ENCODE measurements at regions not wholly inside any gene's neighbourhood (a gene's known extent, or its start where the extent isn't known, plus 50 kb on each side); places are given as distances from the start of the nearest gene placed in this dataset.

- no peak overlapping the region for H3K27ac ChIP-seq (ENCODE audit: low read depth in 1 of 3, low read length in 2 of 3)
- H3K36me3 ChIP-seq (ENCODE audit: control insufficient read depth in 3 of 3, insufficient read depth in 2 of 3, low read depth in 1 of 3, low read length in 3 of 3), result no peaks in the 10 kb centered on the region
- no peak for FAIRE-seq
- no peak overlapping the region for H3K4me3 ChIP-seq (ENCODE audit: low read depth in 1 of 3, low read length in 3 of 3)
- DNase-seq, result no peak
- no peaks in the 10 kb centered on the region for H3K9me3 ChIP-seq (ENCODE audit: control insufficient read depth in 2 of 2, insufficient read depth in 1 of 2, low read depth in 1 of 2, low read length in 1 of 2)
- H3K4me1 ChIP-seq (ENCODE audit: control insufficient read depth in 3 of 3, insufficient read depth in 2 of 3, low read depth in 1 of 3, low read length in 2 of 3), result no peaks in the 10 kb centered on the region
- no peaks in the 10 kb centered on the region for H3K27me3 ChIP-seq (ENCODE audit: control insufficient read depth in 3 of 3, insufficient read depth in 3 of 3, low read length in 3 of 3)
- 38 to 47% (median 42%) methylated on average over 4 of the region's 4 CpGs for WGBS, 3 donors
These were observed 537.7 kb upstream of the PKDCC start for GRCh38 chr2:41510108-41510507.

- no peaks in the 10 kb centered on the region for H3K9me3 ChIP-seq (ENCODE audit: control insufficient read depth in 2 of 2, insufficient read depth in 1 of 2, low read depth in 1 of 2, low read length in 1 of 2)
- FAIRE-seq, result no peak
These were observed 526.6 kb upstream of the PKDCC start for GRCh38 chr2:41521211-41521610.

GRCh38 chr2:41527525-41528323, 520.1 kb upstream of the PKDCC start:
- Histone ChIP-seq H3K27ac (ENCODE audit: low read depth in 1 of 3, low read length in 2 of 3) (no peak overlapping the region), H3K36me3 (ENCODE audit: control insufficient read depth in 3 of 3, insufficient read depth in 2 of 3, low read depth in 1 of 3, low read length in 3 of 3) (no peaks in the 10 kb centered on the region), H3K27me3 (ENCODE audit: control insufficient read depth in 3 of 3, insufficient read depth in 3 of 3, low read length in 3 of 3) (no peaks in the 10 kb centered on the region), H3K9me3 (ENCODE audit: control insufficient read depth in 2 of 2, insufficient read depth in 1 of 2, low read depth in 1 of 2, low read length in 1 of 2) (peaks cover 0 to 4% of the 10 kb centered on the region in 2 donors), H3K4me3 (ENCODE audit: low read depth in 1 of 3, low read length in 3 of 3) (no peak overlapping the region), H3K4me1 (ENCODE audit: control insufficient read depth in 3 of 3, insufficient read depth in 2 of 3, low read depth in 1 of 3, low read length in 2 of 3) (no peaks in the 10 kb centered on the region)
- 79 to 86% (median 79%) methylated on average over 6 of the region's 6 CpGs for WGBS, 3 donors
- FAIRE-seq (no peak), DNase-seq (no peak)

More at GRCh38 chr2:41521211-41521610, 526.6 kb upstream of the PKDCC start:
- DNase-seq, result no peak
- Histone ChIP-seq H3K36me3 (ENCODE audit: control insufficient read depth in 3 of 3, insufficient read depth in 2 of 3, low read depth in 1 of 3, low read length in 3 of 3) (no peaks in the 10 kb centered on the region), H3K4me3 (ENCODE audit: low read depth in 1 of 3, low read length in 3 of 3) (no peak overlapping the region), H3K4me1 (ENCODE audit: control insufficient read depth in 3 of 3, insufficient read depth in 2 of 3, low read depth in 1 of 3, low read length in 2 of 3) (no peaks in the 10 kb centered on the region), H3K27ac (ENCODE audit: low read depth in 1 of 3, low read length in 2 of 3) (no peak overlapping the region), H3K27me3 (ENCODE audit: control insufficient read depth in 3 of 3, insufficient read depth in 3 of 3, low read length in 3 of 3) (no peaks in the 10 kb centered on the region)

- FAIRE-seq (no peak), DNase-seq (no peak)
- Histone ChIP-seq H3K27ac (ENCODE audit: low read depth in 1 of 3, low read length in 2 of 3) (no peak overlapping the region), H3K9me3 (ENCODE audit: control insufficient read depth in 2 of 2, insufficient read depth in 1 of 2, low read depth in 1 of 2, low read length in 1 of 2) (peaks cover 0 to 12% of the 10 kb centered on the region in 2 donors), H3K27me3 (ENCODE audit: control insufficient read depth in 3 of 3, insufficient read depth in 3 of 3, low read length in 3 of 3) (no peaks in the 10 kb centered on the region), H3K4me1 (ENCODE audit: control insufficient read depth in 3 of 3, insufficient read depth in 2 of 3, low read depth in 1 of 3, low read length in 2 of 3) (no peaks in the 10 kb centered on the region), H3K36me3 (ENCODE audit: control insufficient read depth in 3 of 3, insufficient read depth in 2 of 3, low read depth in 1 of 3, low read length in 3 of 3) (no peaks in the 10 kb centered on the region), H3K4me3 (ENCODE audit: low read depth in 1 of 3, low read length in 3 of 3) (no peak overlapping the region)
- WGBS, 3 donors, result 84 to 92% (median 88%) methylated on average over 3 of the region's 3 CpGs
These were observed 512.2 kb upstream of the PKDCC start for GRCh38 chr2:41535575-41535974.

GRCh38 chr2:41540272-41540998, 507.4 kb upstream of the PKDCC start:
- 72 to 83% (median 75%) methylated on average over 2 of the region's 2 CpGs for WGBS, 3 donors
- FAIRE-seq (no peak), DNase-seq (peak in 1 of 2 donors; percentile 3)
- no peaks in the 10 kb centered on the region for H3K36me3 ChIP-seq (ENCODE audit: control insufficient read depth in 3 of 3, insufficient read depth in 2 of 3, low read depth in 1 of 3, low read length in 3 of 3)
- H3K4me1 ChIP-seq (ENCODE audit: control insufficient read depth in 3 of 3, insufficient read depth in 2 of 3, low read depth in 1 of 3, low read length in 2 of 3), result no peaks in the 10 kb centered on the region
- no peak overlapping the region for H3K4me3 ChIP-seq (ENCODE audit: low read depth in 1 of 3, low read length in 3 of 3)
- no peaks in the 10 kb centered on the region for H3K27me3 ChIP-seq (ENCODE audit: control insufficient read depth in 3 of 3, insufficient read depth in 3 of 3, low read length in 3 of 3)
- peaks cover 0 to 5% of the 10 kb centered on the region in 2 donors for H3K9me3 ChIP-seq (ENCODE audit: control insufficient read depth in 2 of 2, insufficient read depth in 1 of 2, low read depth in 1 of 2, low read length in 1 of 2)
- peak overlapping the region in 1 of 3 donors; percentile 65 for H3K27ac ChIP-seq (ENCODE audit: low read depth in 1 of 3, low read length in 2 of 3)

GRCh38 chr2:41543726-41544125, 504.1 kb upstream of the PKDCC start:
- FAIRE-seq (no peak), DNase-seq (no peak)
- Histone ChIP-seq H3K36me3 (ENCODE audit: control insufficient read depth in 3 of 3, insufficient read depth in 2 of 3, low read depth in 1 of 3, low read length in 3 of 3) (no peaks in the 10 kb centered on the region), H3K9me3 (ENCODE audit: control insufficient read depth in 2 of 2, insufficient read depth in 1 of 2, low read depth in 1 of 2, low read length in 1 of 2) (no peaks in the 10 kb centered on the region), H3K27ac (ENCODE audit: low read depth in 1 of 3, low read length in 2 of 3) (no peak overlapping the region), H3K4me1 (ENCODE audit: control insufficient read depth in 3 of 3, insufficient read depth in 2 of 3, low read depth in 1 of 3, low read length in 2 of 3) (no peaks in the 10 kb centered on the region), H3K4me3 (ENCODE audit: low read depth in 1 of 3, low read length in 3 of 3) (no peak overlapping the region), H3K27me3 (ENCODE audit: control insufficient read depth in 3 of 3, insufficient read depth in 3 of 3, low read length in 3 of 3) (no peaks in the 10 kb centered on the region)
- WGBS, 3 donors, result 81 to 91% (median 81%) methylated on average over 2 of the region's 2 CpGs

- no peaks in the 10 kb centered on the region for H3K36me3 ChIP-seq (ENCODE audit: control insufficient read depth in 3 of 3, insufficient read depth in 2 of 3, low read depth in 1 of 3, low read length in 3 of 3)
- H3K27me3 ChIP-seq (ENCODE audit: control insufficient read depth in 3 of 3, insufficient read depth in 3 of 3, low read length in 3 of 3), result no peaks in the 10 kb centered on the region
- FAIRE-seq (no peak), DNase-seq (no peak)
- H3K4me1 ChIP-seq (ENCODE audit: control insufficient read depth in 3 of 3, insufficient read depth in 2 of 3, low read depth in 1 of 3, low read length in 2 of 3), result no peaks in the 10 kb centered on the region
- WGBS, 3 donors, result 63 to 78% (median 64%) methylated on average over 5 of the region's 5 CpGs
- no peak overlapping the region for H3K27ac ChIP-seq (ENCODE audit: low read depth in 1 of 3, low read length in 2 of 3)
- H3K4me3 ChIP-seq (ENCODE audit: low read depth in 1 of 3, low read length in 3 of 3), result no peak overlapping the region
- H3K9me3 ChIP-seq (ENCODE audit: control insufficient read depth in 2 of 2, insufficient read depth in 1 of 2, low read depth in 1 of 2, low read length in 1 of 2), result no peaks in the 10 kb centered on the region
These were observed 503.1 kb upstream of the PKDCC start for GRCh38 chr2:41544709-41545108.

GRCh38 chr2:41546031-41546430, 501.8 kb upstream of the PKDCC start:
- FAIRE-seq (no peak), DNase-seq (no peak)
- Histone ChIP-seq H3K27me3 (ENCODE audit: control insufficient read depth in 3 of 3, insufficient read depth in 3 of 3, low read length in 3 of 3) (no peaks in the 10 kb centered on the region), H3K36me3 (ENCODE audit: control insufficient read depth in 3 of 3, insufficient read depth in 2 of 3, low read depth in 1 of 3, low read length in 3 of 3) (no peaks in the 10 kb centered on the region), H3K4me1 (ENCODE audit: control insufficient read depth in 3 of 3, insufficient read depth in 2 of 3, low read depth in 1 of 3, low read length in 2 of 3) (no peaks in the 10 kb centered on the region), H3K9me3 (ENCODE audit: control insufficient read depth in 2 of 2, insufficient read depth in 1 of 2, low read depth in 1 of 2, low read length in 1 of 2) (no peaks in the 10 kb centered on the region), H3K4me3 (ENCODE audit: low read depth in 1 of 3, low read length in 3 of 3) (no peak overlapping the region), H3K27ac (ENCODE audit: low read depth in 1 of 3, low read length in 2 of 3) (no peak overlapping the region)
- 70 to 87% (median 73%) methylated on average over 4 of the region's 4 CpGs for whole genome bisulfite sequencing, 3 donors
